HG02970 (cell line): ENCODE measurements at regions not wholly inside any gene's neighbourhood (a gene's known extent, or its start where the extent isn't known, plus 50 kb on each side); places are given as distances from the start of the nearest gene placed in this dataset.
A peak's percentile ranks its signal among the peaks of the same experiment; 100 is the strongest.
"Not testable (repeated sequence)": the region's sequence is repeated elsewhere in the genome, so short reads cannot be mapped to it uniquely, and the experiment has no call there.

Experiments
- ATAC-seq: cut with Tn5 transposase; IDR thresholded peaks from one replicate; pipeline ENCODE4 v1.9.1; 2021; ENCODE audit warnings: mild to moderate bottlenecking, moderate library complexity, moderate number of reproducible peaks; ENCODE audit not compliant: unreplicated experiment, low FRiP score

DNA sequence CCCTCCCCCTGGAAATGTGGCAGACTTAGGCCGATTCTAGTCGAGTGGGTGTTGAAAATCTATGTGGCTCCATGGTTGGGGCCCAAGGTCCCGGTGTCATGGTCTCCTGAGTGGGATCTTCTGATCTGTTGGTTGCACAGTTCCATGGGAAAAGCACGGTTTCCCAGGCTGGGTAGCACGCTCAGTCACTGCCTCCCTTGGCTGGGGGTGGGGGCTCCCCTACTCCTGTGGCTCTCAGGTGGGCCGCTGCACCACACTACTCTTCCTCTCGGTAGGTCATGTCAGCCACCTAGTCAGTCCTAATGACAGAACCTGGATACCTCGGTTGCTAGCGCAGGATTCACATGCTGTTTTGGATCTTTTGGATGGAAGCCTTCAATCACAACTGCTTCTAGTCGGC, 247.0 kb downstream of the SPRY2 start:
- ATAC-seq, result no peak

DNA sequence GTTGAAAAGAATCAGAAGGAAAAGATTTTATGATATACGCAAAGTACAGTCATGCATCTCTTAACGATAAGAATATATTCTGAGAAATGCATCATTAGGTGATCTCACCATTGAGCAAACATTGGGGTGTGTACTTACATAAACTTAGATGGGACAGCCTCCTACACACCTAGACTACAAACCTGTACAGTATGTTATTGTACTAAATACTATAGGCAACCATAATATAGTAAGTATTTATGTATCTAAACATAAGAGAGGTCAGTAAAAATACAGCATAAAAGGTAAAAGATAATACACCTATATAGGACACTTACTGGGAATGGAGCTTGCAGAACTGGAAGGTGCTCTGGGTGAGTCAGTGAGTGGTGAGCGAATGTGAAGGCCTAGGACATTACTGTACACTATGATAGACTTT, 254.6 kb downstream of the SPRY2 start:
- ATAC-seq, result no peak

- no peak for ATAC-seq
Observed at GRCh38 chr13:80083853-80084676, 256.9 kb downstream of the SPRY2 start.

- no peak for ATAC-seq
Observed at GRCh38 chr13:80083081-80083852, 257.7 kb downstream of the SPRY2 start.

DNA sequence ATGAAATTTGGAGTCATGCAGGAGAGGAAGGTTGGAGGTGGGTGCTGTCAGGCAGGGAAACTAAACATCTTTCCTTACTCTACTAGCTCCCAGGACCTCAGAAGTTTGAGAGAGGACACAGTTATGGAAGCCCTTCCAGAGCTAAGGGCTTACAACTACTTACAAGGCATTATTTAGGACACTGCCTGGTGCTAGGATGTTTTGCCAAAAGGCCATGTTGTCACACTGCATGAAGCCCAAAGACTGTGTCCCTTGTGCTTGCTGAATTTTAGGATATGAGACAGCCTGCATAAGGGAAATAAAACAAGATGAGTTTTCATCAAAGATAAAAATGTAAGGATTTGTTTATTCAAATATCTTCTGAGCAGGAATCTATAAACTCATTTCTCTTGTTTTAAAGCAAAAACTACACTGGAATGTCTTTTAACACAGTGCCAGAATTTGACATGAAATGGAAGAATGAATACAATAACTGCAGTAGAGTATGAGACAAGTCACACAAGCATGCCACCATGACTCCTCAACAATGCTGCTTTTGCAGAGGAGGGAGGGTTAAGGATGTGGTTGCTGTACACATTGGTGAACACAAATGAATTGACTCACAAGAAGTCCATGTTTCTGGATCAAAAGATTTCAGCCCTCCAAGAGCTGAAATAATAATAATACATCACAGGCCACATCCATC, 258.4 kb downstream of the SPRY2 start:
- no peak for ATAC-seq

GRCh38 chr13:80074811-80075210, 266.1 kb downstream of the SPRY2 start:
- no peak for ATAC-seq

- no peak for ATAC-seq
Observed at GRCh38 chr13:80074143-80074752, 266.7 kb downstream of the SPRY2 start.

- ATAC-seq, result no peak
Observed at GRCh38 chr13:80072231-80072630, 268.7 kb downstream of the SPRY2 start.

GRCh38 chr13:80070024-80070703, 270.8 kb downstream of the SPRY2 start:
- no peak for ATAC-seq

DNA sequence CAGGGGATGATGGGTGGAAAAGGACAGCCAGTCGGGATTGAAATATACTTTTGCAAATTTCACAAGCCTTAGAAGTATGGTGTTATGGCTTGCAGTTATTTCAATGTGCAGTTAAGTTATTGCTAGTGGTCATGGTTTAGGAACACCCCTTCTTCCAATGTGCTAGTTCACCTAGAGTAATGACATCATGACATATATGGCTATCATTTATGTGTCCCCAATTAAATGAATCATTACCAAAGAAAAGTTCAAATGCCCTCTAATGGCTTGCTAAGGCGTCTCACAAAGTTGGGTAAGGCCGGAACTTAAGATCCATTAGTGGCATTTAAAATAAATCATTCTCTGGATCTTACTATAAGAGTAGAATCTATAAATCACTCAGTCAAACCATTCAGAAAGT, 271.6 kb downstream of the SPRY2 start:
- no peak for ATAC-seq

DNA sequence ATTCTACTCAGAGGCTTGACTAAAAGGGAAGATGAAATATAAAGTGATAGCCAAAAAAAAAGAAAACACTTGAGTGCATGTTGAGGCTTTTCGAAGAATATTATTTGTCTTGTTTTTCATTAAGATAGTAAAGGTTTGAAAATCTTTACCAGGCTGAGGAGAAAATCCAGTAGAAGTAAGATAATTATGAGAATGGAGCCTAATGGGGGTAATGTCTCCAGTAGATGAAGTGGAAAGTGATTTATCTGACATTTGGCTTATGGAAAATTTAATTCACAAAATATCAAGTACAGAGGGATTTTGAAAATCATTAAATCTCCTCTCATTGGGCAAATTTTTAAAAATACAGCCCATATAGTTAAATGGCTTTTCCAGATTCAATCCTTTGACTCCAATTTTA, 274.9 kb downstream of the SPRY2 start:
- ATAC-seq, result no peak

- not testable (repeated sequence) for ATAC-seq
Observed at GRCh38 chr13:80062416-80062815, 278.5 kb downstream of the SPRY2 start.

- no peak for ATAC-seq
Observed at GRCh38 chr13:80059789-80060188, 281.1 kb downstream of the SPRY2 start.

GRCh38 chr13:80058626-80059025, 282.3 kb downstream of the SPRY2 start:
- ATAC-seq, result no peak

- ATAC-seq, result no peak
Observed at GRCh38 chr13:80055847-80056246, 285.1 kb downstream of the SPRY2 start.

- no peak for ATAC-seq
Observed at GRCh38 chr13:80054806-80055205, 286.1 kb downstream of the SPRY2 start.

DNA sequence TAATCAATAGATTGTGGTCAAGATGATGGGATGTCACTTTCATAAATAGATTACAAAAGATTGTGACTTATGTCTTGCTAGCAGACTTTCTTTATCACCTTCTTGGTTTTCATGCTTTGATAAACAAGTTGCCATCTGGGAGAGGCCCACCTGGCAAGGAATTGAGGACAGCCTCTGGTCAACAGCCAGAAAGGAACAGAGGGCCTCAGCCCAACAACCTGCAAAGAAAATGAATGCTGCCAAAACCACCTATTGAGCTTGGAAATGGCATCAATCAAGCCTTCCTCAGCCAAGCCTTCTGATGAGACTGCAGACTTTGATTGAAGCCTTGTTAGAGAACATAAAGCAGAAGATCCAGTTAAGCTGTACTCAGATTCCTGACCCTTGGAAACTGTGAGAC, 288.6 kb downstream of the SPRY2 start:
- no peak for ATAC-seq

DNA sequence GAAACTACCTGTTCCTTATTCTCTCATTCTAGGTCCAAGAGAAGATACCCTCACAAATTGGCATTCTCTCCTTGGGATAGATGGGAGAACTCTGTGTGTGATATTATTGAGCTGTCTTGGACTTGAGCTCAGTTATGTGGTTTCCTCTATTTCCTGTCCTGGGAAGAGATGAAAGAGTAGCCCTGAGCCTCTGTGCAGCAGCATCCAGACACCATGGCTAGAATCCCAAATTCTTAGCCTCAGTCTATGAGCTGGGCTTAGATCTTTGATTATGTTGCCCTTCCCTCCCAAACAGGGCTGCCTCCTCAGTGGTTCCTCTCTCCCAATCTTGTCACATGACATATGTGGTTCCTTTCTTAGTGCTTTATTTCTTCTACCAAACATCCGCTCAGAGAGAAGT, 290.7 kb downstream of the SPRY2 start:
- no peak for ATAC-seq

- peak; percentile 100 for ATAC-seq
Observed at GRCh38 chr13:80048802-80049201, 292.1 kb downstream of the SPRY2 start.

DNA sequence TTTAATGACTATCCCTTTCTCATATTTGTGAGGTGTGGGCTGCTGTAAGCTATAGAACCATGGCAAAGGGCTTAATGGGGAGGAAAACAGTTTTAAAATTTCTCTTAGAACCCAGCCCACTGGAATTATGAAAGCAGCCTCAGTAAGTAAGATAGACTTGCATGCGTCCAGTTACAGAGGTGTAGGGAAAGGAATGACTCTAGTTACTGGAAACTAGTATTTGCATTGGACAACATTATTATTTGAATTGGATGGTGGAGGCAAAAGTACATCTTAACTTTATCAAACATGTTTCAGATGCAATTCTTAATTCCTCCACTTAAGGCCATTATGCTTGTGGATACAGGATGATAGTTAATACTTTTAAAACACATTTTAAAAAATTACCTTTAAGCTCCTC, 292.9 kb downstream of the SPRY2 start:
- no peak for ATAC-seq
